IMR-90 (cell line): ENCODE measurements at regions not wholly inside any gene's neighbourhood (a gene's known extent, or its start where the extent isn't known, plus 50 kb on each side); places are given as distances from the start of the nearest gene placed in this dataset.

ENCODE experiments used
- CHD1 ChIP-seq: IDR thresholded peaks from 2 replicates; pipeline ENCODE4 v1.6.1; 2012; ENCODE audit warnings: low read depth, low read length, improper control_type of control experiment
- POLR2A ChIP-seq: IDR thresholded peaks from 2 replicates; pipeline ENCODE4 v1.6.1; 2012; ENCODE audit warnings: mild to moderate bottlenecking, low read depth, low read length
- RAD21 ChIP-seq: IDR thresholded peaks from 2 replicates; pipeline ENCODE4 v1.6.1; 2012; ENCODE audit warnings: low read length, improper control_type of control experiment
- RCOR1 ChIP-seq: IDR thresholded peaks from 2 replicates; pipeline ENCODE4 v1.6.1; 2012; ENCODE audit warnings: mild to moderate bottlenecking, low read length, improper control_type of control experiment; ENCODE audit not compliant: insufficient replicate concordance
- SMC3 ChIP-seq: fragments of 150-350 bp; IDR thresholded peaks from 2 replicates; pipeline ENCODE4 v1.6.1; 2016; ENCODE audit warnings: low read depth, mild to moderate bottlenecking, antibody characterized with exemption, low read length, moderate library complexity
- TF ChIP-seq, protein P1 (sequence below): conservative IDR thresholded peaks from 2 replicates; pipeline ENCODE4 v1.5.1; 2012; ENCODE audit warnings: mild to moderate bottlenecking, low read depth, low read length, improper control_type of control experiment
- TF ChIP-seq, protein P2 (sequence below): fragments of 150-350 bp; IDR thresholded peaks from 2 replicates; pipeline ENCODE4 v1.6.1; 2017; ENCODE audit warnings: mild to moderate bottlenecking, antibody characterized with exemption, low read length, low read depth

DNA sequence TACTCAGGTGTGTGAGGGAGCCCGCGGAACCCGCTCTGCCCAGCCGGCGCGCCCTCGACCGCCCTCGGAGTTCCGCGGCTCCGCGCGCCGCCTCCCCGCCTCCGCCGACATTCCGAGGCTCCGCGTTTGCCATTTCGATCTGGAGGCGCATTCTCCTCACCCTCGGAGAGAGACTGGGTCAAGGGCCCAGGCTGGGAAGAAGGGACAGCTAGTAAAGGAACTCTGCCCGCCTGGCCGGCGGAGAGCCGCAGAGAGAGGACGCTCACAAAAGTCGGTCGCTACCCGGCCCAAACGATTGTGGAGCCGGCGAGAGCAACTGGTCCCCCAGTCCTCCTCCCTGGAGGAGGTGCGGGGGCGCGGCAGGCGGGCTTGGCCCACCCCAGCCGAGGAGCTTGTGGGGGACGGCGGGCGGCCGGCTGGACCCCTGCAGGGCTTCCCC is 74.5 kb upstream of the LEP start:
- TF ChIP-seq, protein P1, sequence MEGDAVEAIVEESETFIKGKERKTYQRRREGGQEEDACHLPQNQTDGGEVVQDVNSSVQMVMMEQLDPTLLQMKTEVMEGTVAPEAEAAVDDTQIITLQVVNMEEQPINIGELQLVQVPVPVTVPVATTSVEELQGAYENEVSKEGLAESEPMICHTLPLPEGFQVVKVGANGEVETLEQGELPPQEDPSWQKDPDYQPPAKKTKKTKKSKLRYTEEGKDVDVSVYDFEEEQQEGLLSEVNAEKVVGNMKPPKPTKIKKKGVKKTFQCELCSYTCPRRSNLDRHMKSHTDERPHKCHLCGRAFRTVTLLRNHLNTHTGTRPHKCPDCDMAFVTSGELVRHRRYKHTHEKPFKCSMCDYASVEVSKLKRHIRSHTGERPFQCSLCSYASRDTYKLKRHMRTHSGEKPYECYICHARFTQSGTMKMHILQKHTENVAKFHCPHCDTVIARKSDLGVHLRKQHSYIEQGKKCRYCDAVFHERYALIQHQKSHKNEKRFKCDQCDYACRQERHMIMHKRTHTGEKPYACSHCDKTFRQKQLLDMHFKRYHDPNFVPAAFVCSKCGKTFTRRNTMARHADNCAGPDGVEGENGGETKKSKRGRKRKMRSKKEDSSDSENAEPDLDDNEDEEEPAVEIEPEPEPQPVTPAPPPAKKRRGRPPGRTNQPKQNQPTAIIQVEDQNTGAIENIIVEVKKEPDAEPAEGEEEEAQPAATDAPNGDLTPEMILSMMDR = no peak
- TF ChIP-seq POLR2A (no peak), RAD21 (no peak), SMC3 (no peak), CHD1 (no peak), RCOR1 (no peak)
- TF ChIP-seq, protein P2, sequence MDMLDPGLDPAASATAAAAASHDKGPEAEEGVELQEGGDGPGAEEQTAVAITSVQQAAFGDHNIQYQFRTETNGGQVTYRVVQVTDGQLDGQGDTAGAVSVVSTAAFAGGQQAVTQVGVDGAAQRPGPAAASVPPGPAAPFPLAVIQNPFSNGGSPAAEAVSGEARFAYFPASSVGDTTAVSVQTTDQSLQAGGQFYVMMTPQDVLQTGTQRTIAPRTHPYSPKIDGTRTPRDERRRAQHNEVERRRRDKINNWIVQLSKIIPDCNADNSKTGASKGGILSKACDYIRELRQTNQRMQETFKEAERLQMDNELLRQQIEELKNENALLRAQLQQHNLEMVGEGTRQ = no peak
